HEK293T (cell line): ENCODE measurements at regions not wholly inside any gene's neighbourhood (a gene's known extent, or its start where the extent isn't known, plus 50 kb on each side); places are given as distances from the start of the nearest gene placed in this dataset.

ENCODE experiments used
- ELF4 ChIP-seq: fragments of 450-650 bp; IDR thresholded peaks from 2 replicates; pipeline ENCODE4 v1.6.1; 2017; ENCODE audit warnings: antibody characterized with exemption
- HDGF ChIP-seq: fragments of 450-650 bp; IDR thresholded peaks from 2 replicates; pipeline ENCODE4 v1.6.1; 2017; ENCODE audit warnings: antibody characterized with exemption, borderline replicate concordance
- LEF1 ChIP-seq: fragments of 450-650 bp; IDR thresholded peaks from 2 replicates; pipeline ENCODE4 v1.6.1; 2017; ENCODE audit warnings: mild to moderate bottlenecking, borderline replicate concordance
- PKNOX1 ChIP-seq: fragments of 450-650 bp; IDR thresholded peaks from 2 replicates; pipeline ENCODE4 v1.6.1; 2016
- SP1 ChIP-seq: fragments of 450-650 bp; IDR thresholded peaks from 2 replicates; pipeline ENCODE4 v1.6.1; 2017
- TARDBP ChIP-seq: fragments of 450-650 bp; IDR thresholded peaks from 2 replicates; pipeline ENCODE4 v1.6.1; 2016

GRCh38 chr12:14111230-14111865 is 129.9 kb upstream of the GRIN2B start:
- TF ChIP-seq LEF1 (no peak), HDGF (no peak), TARDBP (no peak), PKNOX1 (no peak), SP1 (no peak), ELF4 (no peak)
